ENCODE measurements at regions not wholly inside any gene's neighbourhood (a gene's known extent, or its start where the extent isn't known, plus 50 kb on each side); places are given as distances from the start of the nearest gene placed in this dataset.

- DNase-seq (ENCODE audit: low read depth in 1 of 2, low spot score in 1 of 2), result no peak
Measured at GRCh38 chr2:181241366-181241765, 215.8 kb upstream of the ITGA4 start.

- no peak for DNase-seq (ENCODE audit: low read depth in 1 of 2, low spot score in 1 of 2)
Measured at GRCh38 chr2:181241797-181242196, 215.4 kb upstream of the ITGA4 start.

GRCh38 chr2:181242262-181242661, 214.9 kb upstream of the ITGA4 start:
- no peak for DNase-seq (ENCODE audit: low read depth in 1 of 2, low spot score in 1 of 2)

- no peak for DNase-seq (ENCODE audit: low read depth in 1 of 2, low spot score in 1 of 2)
Measured at GRCh38 chr2:181243319-181243718, 213.9 kb upstream of the ITGA4 start.

- DNase-seq (ENCODE audit: low read depth in 1 of 2, low spot score in 1 of 2), result no peak
Measured at GRCh38 chr2:181250691-181251090, 206.5 kb upstream of the ITGA4 start.

DNA sequence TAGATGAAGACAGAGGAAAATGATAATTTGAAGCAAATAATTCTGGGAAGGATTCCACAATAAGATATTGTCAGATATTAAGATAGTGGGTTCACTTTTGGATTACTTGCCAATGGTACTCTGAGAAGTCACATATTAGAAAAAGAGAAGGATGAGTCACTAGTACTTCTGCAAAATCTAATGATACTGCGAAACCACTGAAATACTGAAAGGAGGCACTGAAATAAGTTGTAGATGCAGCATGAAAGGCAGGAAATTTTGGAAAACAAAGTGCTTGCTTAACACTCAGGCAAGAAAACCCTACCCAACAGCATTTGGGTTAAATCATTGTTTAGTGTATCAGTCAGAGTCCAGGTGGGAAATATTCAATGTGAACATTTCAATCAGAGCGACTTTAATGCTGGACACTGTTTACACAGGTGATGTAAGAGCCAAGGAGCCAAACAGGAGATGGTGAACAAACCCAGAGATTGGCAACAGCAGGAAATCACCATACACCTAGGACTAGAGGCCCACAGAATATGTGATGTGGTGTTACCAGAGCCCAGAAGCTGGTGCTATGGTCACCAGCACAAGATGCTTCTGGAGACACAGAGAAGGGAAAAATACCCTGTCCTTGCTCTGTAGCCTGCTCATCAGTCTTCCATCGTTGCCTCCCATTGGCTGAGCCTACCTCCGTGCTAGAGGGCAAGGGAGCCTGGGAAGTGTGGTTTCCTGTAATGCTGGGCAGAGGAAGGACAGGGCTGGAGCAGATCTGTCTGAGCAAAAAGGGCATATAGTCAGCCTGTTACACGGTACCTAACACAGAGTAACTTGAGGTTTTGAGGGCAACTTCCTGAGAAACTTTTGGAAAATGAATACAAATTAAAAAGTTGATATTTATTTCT, 204.7 kb upstream of the ITGA4 start:
- DNase-seq (ENCODE audit: low read depth in 1 of 2, low spot score in 1 of 2), result no peak

GRCh38 chr2:181253438-181253837, 203.7 kb upstream of the ITGA4 start:
- DNase-seq (ENCODE audit: low read depth in 1 of 2, low spot score in 1 of 2), result no peak

- DNase-seq (ENCODE audit: low read depth in 1 of 2, low spot score in 1 of 2), result no peak
Measured at GRCh38 chr2:181255651-181256050, 201.5 kb upstream of the ITGA4 start.

GRCh38 chr2:181258720-181259119, 198.5 kb upstream of the ITGA4 start:
- DNase-seq (ENCODE audit: low read depth in 1 of 2, low spot score in 1 of 2), result no peak

DNA sequence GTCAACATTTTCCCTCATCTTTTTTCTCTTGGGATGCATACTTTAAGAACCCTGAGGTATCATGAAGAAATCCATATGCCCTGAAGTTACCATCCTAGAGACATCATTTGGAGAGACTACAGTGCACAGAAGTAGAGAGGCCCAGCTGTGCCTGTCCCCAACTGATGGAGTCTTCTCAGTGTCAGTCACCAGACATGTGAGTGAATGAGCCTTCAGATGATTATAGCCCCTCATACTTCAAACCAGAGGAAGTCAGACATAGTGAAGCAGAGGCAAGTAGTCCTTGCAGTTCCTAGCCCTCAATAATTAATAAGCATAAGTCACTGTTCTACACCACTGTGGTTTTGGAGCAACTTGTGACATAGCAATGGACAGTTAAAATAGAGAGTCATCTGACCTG, 194.4 kb upstream of the ITGA4 start:
- no peak for DNase-seq (ENCODE audit: low read depth in 1 of 2, low spot score in 1 of 2)

DNA sequence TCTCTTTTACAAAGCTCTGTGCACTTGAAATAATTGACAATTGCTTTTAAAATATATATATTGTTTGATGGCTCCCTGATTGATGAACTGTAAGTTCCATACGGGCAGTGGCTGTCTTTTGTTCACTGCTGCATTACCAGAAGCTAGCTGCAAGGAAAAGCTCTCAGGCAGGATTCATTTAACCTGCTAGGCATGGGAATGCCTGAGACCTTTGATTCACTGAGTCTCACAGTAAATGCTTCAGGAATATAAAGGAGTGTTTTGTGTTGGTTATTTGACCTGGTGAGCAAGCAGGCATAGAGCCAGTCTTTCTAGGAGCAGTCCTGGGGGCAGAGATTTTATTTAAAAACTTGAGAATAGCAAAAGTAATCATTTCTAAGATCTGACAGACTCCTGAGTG, 193.2 kb upstream of the ITGA4 start:
- no peak for DNase-seq (ENCODE audit: low read depth in 1 of 2, low spot score in 1 of 2)

DNA sequence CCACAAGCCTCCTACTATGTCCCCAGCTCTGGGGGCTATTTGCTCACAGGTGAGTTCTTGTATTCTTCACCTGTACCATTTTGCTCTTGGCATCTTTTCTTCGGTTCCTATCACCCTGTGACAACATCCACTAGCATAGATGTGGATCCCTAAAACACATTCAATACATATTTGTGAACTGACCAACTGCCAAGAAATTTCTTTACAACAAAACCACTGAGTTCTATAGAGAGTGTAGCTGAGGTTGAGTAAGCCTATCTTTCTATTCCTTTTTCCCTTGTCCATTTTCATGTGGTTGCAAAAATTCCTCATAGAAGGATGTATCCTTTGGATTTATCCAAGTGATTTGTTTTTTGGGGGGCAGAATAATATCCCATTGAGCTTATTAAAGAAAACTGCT, 192.7 kb upstream of the ITGA4 start:
- DNase-seq (ENCODE audit: low read depth in 1 of 2, low spot score in 1 of 2), result no peak

GRCh38 chr2:181266614-181267013, 190.6 kb upstream of the ITGA4 start:
- no peak for DNase-seq (ENCODE audit: low read depth in 1 of 2, low spot score in 1 of 2)

GRCh38 chr2:181268174-181268867, 188.9 kb upstream of the ITGA4 start:
- DNase-seq (ENCODE audit: low read depth in 1 of 2, low spot score in 1 of 2), result no peak

DNA sequence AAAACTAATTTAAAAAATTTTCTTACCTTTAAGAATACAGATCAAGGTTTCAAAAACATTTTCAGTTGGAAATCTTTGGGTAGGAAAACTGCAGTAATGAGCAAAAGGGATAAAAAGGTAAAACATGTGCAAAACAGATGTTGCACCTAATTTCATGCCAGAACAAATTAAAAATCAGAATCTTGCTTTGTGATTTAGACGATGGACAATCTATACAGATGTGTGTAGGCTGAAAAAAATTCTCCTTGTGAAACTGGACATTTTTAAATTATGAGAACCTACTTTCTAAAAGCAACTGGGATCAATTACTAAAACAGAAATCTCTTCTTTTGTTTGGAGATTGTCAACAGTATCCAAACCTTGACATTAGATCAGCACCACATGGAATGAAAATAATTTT, 183.2 kb upstream of the ITGA4 start:
- no peak for DNase-seq (ENCODE audit: low read depth in 1 of 2, low spot score in 1 of 2)

- DNase-seq (ENCODE audit: low read depth in 1 of 2, low spot score in 1 of 2), result no peak
Measured at GRCh38 chr2:181275643-181276070, 181.5 kb upstream of the ITGA4 start.

DNA sequence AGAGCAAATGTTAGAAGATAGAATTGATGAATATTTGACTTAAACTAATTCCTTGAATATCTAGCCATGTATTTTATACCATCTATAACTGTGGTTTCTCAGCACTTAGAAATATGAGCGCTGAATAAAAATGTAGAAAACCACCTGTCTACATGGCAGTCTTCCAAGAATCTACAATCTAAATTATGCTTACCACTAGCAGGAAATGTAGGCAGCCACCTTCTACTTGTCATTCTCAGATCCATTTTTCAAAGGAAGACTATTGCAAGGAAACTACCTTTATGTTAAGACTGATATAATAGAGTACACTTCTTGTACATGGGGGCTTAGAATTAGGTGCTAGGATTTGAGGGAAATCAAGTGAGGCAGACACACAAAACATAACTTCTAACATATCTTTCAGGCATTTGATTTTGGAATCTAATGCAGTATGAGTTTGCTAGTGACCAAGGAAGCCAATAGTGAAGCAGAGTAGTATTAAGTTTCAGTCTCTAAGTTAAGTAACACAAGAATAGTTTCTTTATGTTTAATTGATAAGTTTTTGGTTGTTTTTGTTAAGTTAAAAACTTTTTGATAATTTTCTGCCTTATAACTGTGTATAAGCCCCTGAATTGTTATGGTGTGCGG, 175.9 kb upstream of the ITGA4 start:
- no peak for DNase-seq (ENCODE audit: low read depth in 1 of 2, low spot score in 1 of 2)

DNA sequence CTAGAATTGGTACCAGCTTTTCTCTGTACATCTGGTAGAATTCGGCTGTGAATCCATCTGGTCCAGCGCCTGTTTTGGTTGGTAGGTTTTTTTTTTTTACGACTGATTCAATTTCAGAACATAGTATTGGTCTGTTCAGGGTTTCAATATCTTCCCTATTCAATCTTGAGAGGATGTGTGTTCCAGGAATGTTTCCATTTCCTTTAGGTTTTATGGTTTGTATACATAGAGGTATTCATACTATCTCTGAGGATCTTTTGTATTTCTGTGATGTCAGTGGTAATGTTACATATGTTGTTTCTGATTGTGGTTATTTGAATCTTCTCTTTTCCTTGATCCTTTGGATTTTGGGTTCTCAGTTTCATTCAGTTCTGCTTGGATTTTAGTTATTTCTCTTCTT, 172.1 kb upstream of the ITGA4 start:
- DNase-seq (ENCODE audit: low read depth in 1 of 2, low spot score in 1 of 2), result no peak

DNA sequence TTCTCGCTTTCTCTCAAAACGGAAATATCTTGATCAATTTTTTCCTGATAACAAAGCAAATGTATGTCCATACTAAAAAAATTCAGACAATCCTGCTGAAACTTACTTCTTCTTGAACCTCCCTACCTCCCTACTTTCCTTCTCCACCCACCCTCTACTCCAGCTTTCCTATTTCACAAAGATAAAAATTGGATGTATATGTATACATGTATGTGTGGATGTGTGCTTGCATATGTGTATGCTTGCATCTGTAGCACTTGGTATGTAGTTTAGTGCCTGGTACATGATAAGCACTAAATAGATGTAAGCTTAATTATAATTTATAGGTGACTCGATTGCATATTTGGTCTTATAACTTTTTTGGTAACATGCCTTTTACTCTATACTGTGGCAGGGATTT, 167.5 kb upstream of the ITGA4 start:
- no peak for DNase-seq (ENCODE audit: low read depth in 1 of 2, low spot score in 1 of 2)

GRCh38 chr2:181290182-181290581, 167.0 kb upstream of the ITGA4 start:
- no peak for DNase-seq (ENCODE audit: low read depth in 1 of 2, low spot score in 1 of 2)

- DNase-seq (ENCODE audit: low read depth in 1 of 2, low spot score in 1 of 2), result no peak
Measured at GRCh38 chr2:181294979-181295378, 162.2 kb upstream of the ITGA4 start.

Data from activated CD4-positive, alpha-beta T cell treated with anti-CD3 and anti-CD28 coated beads, Interleukin-2, amount 50 U/mL, for 24 hours (primary cell).